GM12874 (cell line): ENCODE measurements at regions not wholly inside any gene's neighbourhood (a gene's known extent, or its start where the extent isn't known, plus 50 kb on each side); places are given as distances from the start of the nearest gene placed in this dataset.

Experiments used
- CTCF ChIP-seq: IDR thresholded peaks from 2 replicates; pipeline ENCODE4 v1.5.1; 2011; ENCODE audit warnings: low read depth, mild to moderate bottlenecking, control low read depth, low read length, moderate library complexity; ENCODE audit not compliant: insufficient read depth

DNA sequence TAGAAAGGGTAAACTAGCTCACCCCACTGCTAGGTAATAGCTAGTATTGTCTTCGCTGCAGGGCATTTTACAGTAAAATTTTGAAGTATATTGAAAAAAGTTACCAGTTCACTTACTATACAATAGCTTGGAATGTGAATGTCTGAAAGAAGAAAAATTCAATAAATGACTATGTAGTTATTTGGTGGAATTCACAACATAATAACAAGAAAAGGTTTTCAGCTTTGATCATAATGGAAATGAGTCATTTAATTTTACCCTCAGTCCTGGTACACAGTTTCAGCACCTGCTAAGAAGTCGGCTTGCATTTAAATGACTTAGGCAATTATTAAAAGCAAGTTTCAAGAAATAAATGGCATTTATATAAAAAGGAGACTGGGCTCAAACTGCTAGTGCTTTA is 90.4 kb downstream of the NUP35 start:
- no peak for TF ChIP-seq CTCF

- no peak for TF ChIP-seq CTCF
These were observed 91.7 kb downstream of the NUP35 start for GRCh38 chr2:183215917-183216316.

- TF ChIP-seq CTCF, result no peak
These were observed 95.6 kb downstream of the NUP35 start for GRCh38 chr2:183219888-183220287.

DNA sequence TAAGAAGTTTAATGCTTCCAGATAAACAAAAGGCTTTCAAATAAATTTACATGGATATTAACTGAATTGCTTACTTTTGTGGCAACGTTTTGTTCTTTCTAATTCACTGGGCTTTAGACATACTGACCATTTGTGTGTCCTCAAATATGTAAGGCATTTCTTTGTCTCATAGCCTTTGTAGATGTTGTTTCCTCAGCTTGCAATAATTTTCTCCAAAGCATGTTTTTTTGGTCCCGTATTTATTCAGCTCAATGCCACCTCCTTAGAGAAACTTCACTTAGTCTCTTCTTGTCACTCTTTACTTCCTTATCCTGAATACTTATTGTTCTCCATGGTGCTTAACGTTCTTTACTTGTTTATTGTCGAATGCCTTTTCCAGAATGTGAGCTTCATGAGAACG is 98.5 kb downstream of the NUP35 start:
- TF ChIP-seq CTCF, result no peak

DNA sequence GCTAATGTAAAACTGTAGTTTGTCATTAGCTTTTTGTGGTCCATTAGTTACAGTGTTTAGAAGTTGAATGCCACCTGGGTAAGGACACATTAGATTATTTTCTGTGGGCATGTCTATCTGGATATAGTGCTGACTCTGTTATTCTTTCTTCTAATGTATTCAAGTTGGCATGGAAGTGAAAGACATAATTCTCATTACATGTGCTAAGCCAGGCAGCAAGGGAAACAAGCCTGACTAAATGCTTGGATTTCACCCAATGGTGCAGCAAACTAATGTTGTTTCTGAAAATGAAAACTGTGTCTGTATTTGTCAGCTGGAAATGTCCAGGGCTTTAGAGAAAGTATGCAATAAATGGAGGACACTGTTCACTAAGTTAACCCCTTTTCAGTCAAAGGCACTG is 100.7 kb downstream of the NUP35 start:
- TF ChIP-seq CTCF, result no peak

DNA sequence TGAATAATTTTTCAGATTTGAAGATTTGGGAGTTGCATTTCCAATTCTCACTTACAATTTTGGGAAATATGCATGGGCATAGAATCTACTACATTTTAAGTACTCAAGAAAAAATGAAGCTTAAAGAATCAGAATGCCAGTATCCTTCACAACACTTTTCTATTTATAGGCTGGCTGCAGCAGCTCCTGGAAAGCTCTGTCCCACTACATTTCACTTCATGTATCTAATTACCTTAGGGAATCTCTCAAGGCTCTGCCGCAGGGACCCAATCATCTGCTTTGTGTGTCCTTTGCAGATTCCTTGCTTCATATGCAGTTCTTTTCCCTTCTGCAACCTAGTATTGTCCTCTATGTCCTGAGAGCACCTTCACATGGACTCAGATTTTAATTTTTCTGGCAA is 102.9 kb downstream of the NUP35 start:
- TF ChIP-seq CTCF, result no peak

- TF ChIP-seq CTCF, result no peak
These were observed 105.1 kb downstream of the NUP35 start for GRCh38 chr2:183229386-183229785.
